K562 (cell line): ENCODE measurements at regions not wholly inside any gene's neighbourhood (a gene's known extent, or its start where the extent isn't known, plus 50 kb on each side); places are given as distances from the start of the nearest gene placed in this dataset.

Experiments used
- ARID3A ChIP-seq: IDR thresholded peaks from 2 replicates; pipeline ENCODE4 v1.6.1; 2012; ENCODE audit warnings: low read depth, low read length, improper control_type of control experiment, borderline replicate concordance
- CREB3 ChIP-seq: fragments of 450-650 bp; conservative IDR thresholded peaks from 2 replicates; pipeline ENCODE4 v1.6.1; 2016; ENCODE audit warnings: missing genetic modification characterization, low read depth, mild to moderate bottlenecking, missing compliant biosample characterization, moderate library complexity
- CREB5 ChIP-seq: fragments of 250-450 bp; sonication (Bioruptor Pico); IDR thresholded peaks from 2 replicates; pipeline ENCODE4 v1.5.0; 2020; ENCODE audit warnings: mild to moderate bottlenecking
- CUX1 ChIP-seq: fragments of 200-800 bp; sonication (Bioruptor generic); IDR thresholded peaks from 2 replicates; pipeline ENCODE4 v1.6.1; 2016; ENCODE audit warnings: missing genetic modification characterization, missing compliant biosample characterization
- DDX20 ChIP-seq: fragments of 450-650 bp; IDR thresholded peaks from 2 replicates; pipeline ENCODE4 v1.6.1; 2016; ENCODE audit warnings: missing genetic modification characterization, low read depth, mild to moderate bottlenecking, missing compliant biosample characterization, moderate library complexity
- MIER1 ChIP-seq: fragments of 450-650 bp; IDR thresholded peaks from 2 replicates; pipeline ENCODE4 v1.6.1; 2016; ENCODE audit warnings: antibody characterized with exemption, mild to moderate bottlenecking, low read depth
- PURB ChIP-seq: sonication (generic); formaldehyde crosslinking; IDR thresholded peaks from 2 replicates; pipeline ENCODE4 v1.9.0; 2021; ENCODE audit warnings: low read depth, mild to moderate bottlenecking, missing genetic modification reagents
- SMAD4 ChIP-seq: fragments of 250-450 bp; sonication (Bioruptor Pico); conservative IDR thresholded peaks from 2 replicates; pipeline ENCODE4 v1.8.0; 2021; ENCODE audit warnings: inconsistent platforms, mild to moderate bottlenecking, moderate library complexity

GRCh38 chr2:125861461-125861860 is 794.5 kb upstream of the GYPC start (continued):
- TF ChIP-seq CREB5 (CRISPR knock-in tag) (no peak), CUX1 (no peak), CREB3 (tag) (no peak), PURB (CRISPR knock-in tag) (no peak), DDX20 (tag) (no peak), MIER1 (no peak), ARID3A (no peak), SMAD4 (CRISPR knock-in tag) (no peak)
